ENCODE measurements at regions not wholly inside any gene's neighbourhood (a gene's known extent, or its start where the extent isn't known, plus 50 kb on each side); places are given as distances from the start of the nearest gene placed in this dataset.

GRCh38 chr2:156129227-156129626 is 203.3 kb downstream of the NR4A2 start:
- no peak for TF ChIP-seq CTCF (IDR thresholded peaks at IDR 0.05)
- H3K27me3 ChIP-seq = no peaks in the 10 kb centered on the region
- DNase-seq (no peak), ATAC-seq (no peak)
- H3K4me3 ChIP-seq = no peak overlapping the region
- H3K4me1 ChIP-seq = no peaks in the 10 kb centered on the region
- intact Hi-C loops (cut with DNase I) = no loop called here
- H3K9me3 ChIP-seq = no peaks in the 10 kb centered on the region
- no peaks in the 10 kb centered on the region for H3K36me3 ChIP-seq
- no peak overlapping the region for H3K27ac ChIP-seq

GRCh38 chr2:156125018-156125417 is 207.5 kb downstream of the NR4A2 start:
- TF ChIP-seq CTCF (IDR thresholded peaks at IDR 0.05) = no peak
- Histone ChIP-seq H3K4me3 (no peak overlapping the region), H3K9me3 (no peaks in the 10 kb centered on the region), H3K36me3 (no peaks in the 10 kb centered on the region), H3K4me1 (no peaks in the 10 kb centered on the region), H3K27me3 (no peaks in the 10 kb centered on the region), H3K27ac (no peak overlapping the region)
- no peak for DNase-seq
- no peak for ATAC-seq
- intact Hi-C loops (cut with DNase I) = no loop called here

- no peaks in the 10 kb centered on the region for H3K36me3 ChIP-seq
- TF ChIP-seq CTCF (IDR thresholded peaks at IDR 0.05) = no peak
- no peaks in the 10 kb centered on the region for H3K9me3 ChIP-seq
- DNase-seq (no peak), ATAC-seq (no peak)
- H3K27me3 ChIP-seq = no peaks in the 10 kb centered on the region
- intact Hi-C loops (cut with DNase I) = no loop called here
- H3K4me1 ChIP-seq = no peaks in the 10 kb centered on the region
- no peak overlapping the region for H3K27ac ChIP-seq
- no peak overlapping the region for H3K4me3 ChIP-seq
Measured at GRCh38 chr2:156124458-156124857, 208.1 kb downstream of the NR4A2 start.

- H3K4me3 ChIP-seq = no peak overlapping the region
- no peaks in the 10 kb centered on the region for H3K27me3 ChIP-seq
- no peaks in the 10 kb centered on the region for H3K36me3 ChIP-seq
- H3K4me1 ChIP-seq = no peaks in the 10 kb centered on the region
- no peaks in the 10 kb centered on the region for H3K9me3 ChIP-seq
- ATAC-seq (no peak), DNase-seq (no peak)
- TF ChIP-seq CTCF (IDR thresholded peaks at IDR 0.05) = no peak
- H3K27ac ChIP-seq = no peak overlapping the region
- intact Hi-C loops (cut with DNase I) = no loop called here
Measured at GRCh38 chr2:156118753-156119416, 213.6 kb downstream of the NR4A2 start.

- no peak for ATAC-seq
- Histone ChIP-seq H3K9me3 (no peaks in the 10 kb centered on the region), H3K36me3 (no peaks in the 10 kb centered on the region), H3K27ac (no peak overlapping the region), H3K27me3 (no peaks in the 10 kb centered on the region), H3K4me1 (no peaks in the 10 kb centered on the region), H3K4me3 (no peak overlapping the region)
- DNase-seq = no peak
- intact Hi-C loops (cut with DNase I) = no loop called here
- no peak for TF ChIP-seq CTCF (IDR thresholded peaks at IDR 0.05)
Measured at GRCh38 chr2:156116113-156116512, 216.4 kb downstream of the NR4A2 start.

GRCh38 chr2:156115338-156115737 is 217.2 kb downstream of the NR4A2 start:
- Histone ChIP-seq H3K36me3 (no peaks in the 10 kb centered on the region), H3K27ac (no peak overlapping the region), H3K4me3 (no peak overlapping the region), H3K27me3 (no peaks in the 10 kb centered on the region), H3K4me1 (no peaks in the 10 kb centered on the region), H3K9me3 (no peaks in the 10 kb centered on the region)
- DNase-seq (no peak), ATAC-seq (no peak)
- intact Hi-C loops (cut with DNase I) = no loop called here
- no peak for TF ChIP-seq CTCF (IDR thresholded peaks at IDR 0.05)

Data from upper lobe of right lung (tissue), 1 donor.